ENCODE measurements at regions not wholly inside any gene's neighbourhood (a gene's known extent, or its start where the extent isn't known, plus 50 kb on each side); places are given as distances from the start of the nearest gene placed in this dataset.

GRCh38 chr2:221002101-221002685 is 569.9 kb downstream of the EPHA4 start:
- no peak for TF ChIP-seq CTCF (IDR thresholded peaks at IDR 0.05)
- TF ChIP-seq ZFX (IDR thresholded peaks at IDR 0.05; ENCODE audit: borderline replicate concordance) = no peak

All from 22Rv1 (cell line).